Stomach (tissue), 8 donors: ENCODE measurements at regions not wholly inside any gene's neighbourhood (a gene's known extent, or its start where the extent isn't known, plus 50 kb on each side); places are given as distances from the start of the nearest gene placed in this dataset.

ENCODE experiments used
- DNase-seq, 2 donors: peaks; one replicate each; pipeline versions ENCODE4 v3.0.0 to v3.0.0-alpha.2; 2013 to 2019
- H3K27ac ChIP-seq, 5 donors: fragments of 200-600 bp in 4 of 5; sonication (generic) in 4 of 5; one replicate each; pipeline ENCODE4 v1.5.1; 2013 to 2019; ENCODE audit warnings: mild to moderate bottlenecking in 1 of 5, moderate library complexity in 1 of 5
- H3K27me3 ChIP-seq, 3 donors: fragments of 200-600 bp; sonication (generic); one replicate each; pipeline ENCODE4 v1.5.1; 2017 to 2019; ENCODE audit warnings: mixed run types in 1 of 3
- H3K36me3 ChIP-seq, 4 donors: fragments of 200-600 bp; sonication (generic); 1 replicate in 3 of 4; 2 replicates in 1 of 4; pipeline ENCODE4 v1.5.1; 2016 to 2019
- H3K4me1 ChIP-seq, 4 donors: fragments of 200-600 bp; sonication (generic); one replicate each; pipeline ENCODE4 v1.5.1; 2016 to 2019
- H3K4me3 ChIP-seq, 4 donors: fragments of 200-600 bp; sonication (generic) in 3 of 4; one replicate each; pipeline ENCODE4 v1.5.1; 2016 to 2019; ENCODE audit warnings: mild to moderate bottlenecking in 1 of 4
- H3K9me3 ChIP-seq, 4 donors: fragments of 200-600 bp; sonication (generic); one replicate each; pipeline ENCODE4 v1.5.1; 2016 to 2019
- CTCF ChIP-seq, 7 experiments: fragments of 450-650 bp in 4 of 7; fragments of 200-600 bp in 3 of 7; sonication (generic) in 3 of 7; IDR thresholded peaks; one replicate each; pipeline ENCODE4 v1.5.1; 2016 to 2019; ENCODE audit warnings: antibody characterized with exemption in 7 of 7, control low read depth in 2 of 7, mild to moderate bottlenecking in 1 of 7
- EP300 ChIP-seq: sonication (generic); formaldehyde crosslinking; IDR thresholded peaks from one replicate; pipeline ENCODE4 v1.6.1; 2017; ENCODE audit warnings: antibody characterized with exemption
- POLR2A ChIP-seq, 4 donors: fragments of 450-650 bp; IDR thresholded peaks; one replicate each; pipeline ENCODE4 v1.6.1; 2016; ENCODE audit warnings: antibody characterized with exemption in 4 of 4, control low read depth in 2 of 4, mild to moderate bottlenecking in 1 of 4, moderate library complexity in 1 of 4
- POLR2AphosphoS5 ChIP-seq, 3 donors: sonication (generic); formaldehyde crosslinking; IDR thresholded peaks; one replicate each; pipeline ENCODE4 v1.6.1; 2016; ENCODE audit warnings: antibody characterized with exemption in 3 of 3
- WGBS, 5 donors: extraction: QIAGEN DNeasy Blood & Tissue Kit in 3 of 5; methylation state at CpG; one replicate each; pipeline versions ENCODE4 v1.1.5 to v1.1.7; 2013 to 2018; 5-methylcytosine and 5-hydroxymethylcytosine counted together
- intact Hi-C: fragments of 100-400 bp; cut with DNase I; formaldehyde crosslinking; loops from one replicate; pipeline ENCODE4 v1.15.1; 2023; ENCODE audit warnings: low total_unique reads
- donor health status: healthy with polysubstance abuse.
- donor health status: Bipolar disorder and iron deficiency.
- donor health status: healthy.

GRCh38 chr5:82493221-82493620 lies 215.1 kb upstream of the RPS23 start:
- DNase-seq: no peak
- Histone ChIP-seq H3K27ac (no peak overlapping the region), H3K4me3 (no peak overlapping the region), H3K9me3 (peaks cover 0 to 8% (median 0%) of the 10 kb centered on the region in 4 donors), H3K36me3 (no peaks in the 10 kb centered on the region), H3K4me1 (no peaks in the 10 kb centered on the region), H3K27me3 (no peaks in the 10 kb centered on the region)
- intact Hi-C loops: no loop called here
- TF ChIP-seq POLR2AphosphoS5 (IDR thresholded peaks at IDR 0.05) (no peak), POLR2A (IDR thresholded peaks at IDR 0.05) (no peak), CTCF (IDR thresholded peaks at IDR 0.05) (no peak), EP300 (no peak)

- Histone ChIP-seq H3K9me3 (peaks cover 0 to 1% (median 0%) of the 10 kb centered on the region in 4 donors), H3K4me1 (no peaks in the 10 kb centered on the region), H3K27ac (no peak overlapping the region), H3K4me3 (no peak overlapping the region), H3K27me3 (no peaks in the 10 kb centered on the region), H3K36me3 (no peaks in the 10 kb centered on the region)
- TF ChIP-seq POLR2A (IDR thresholded peaks at IDR 0.05) (no peak), EP300 (no peak), POLR2AphosphoS5 (IDR thresholded peaks at IDR 0.05) (no peak), CTCF (IDR thresholded peaks at IDR 0.05) (no peak)
- WGBS, 5 donors: 82 to 93% (median 85%) methylated on average over 1 of the region's 1 CpG
- DNase-seq: no peak
- intact Hi-C loops: no loop called here
Measured at GRCh38 chr5:82491397-82491796, 213.2 kb upstream of the RPS23 start.

- Histone ChIP-seq H3K4me1 (no peaks in the 10 kb centered on the region), H3K36me3 (no peaks in the 10 kb centered on the region), H3K27ac (no peak overlapping the region), H3K27me3 (no peaks in the 10 kb centered on the region), H3K9me3 (no peaks in the 10 kb centered on the region), H3K4me3 (no peak overlapping the region)
- intact Hi-C loops: no loop called here
- no peak for DNase-seq
- TF ChIP-seq EP300: no peak
- TF ChIP-seq CTCF (IDR thresholded peaks at IDR 0.05): no peak
- TF ChIP-seq POLR2A (IDR thresholded peaks at IDR 0.05): no peak
- no peak for TF ChIP-seq POLR2AphosphoS5 (IDR thresholded peaks at IDR 0.05)
- 17 to 51% (median 30%) methylated on average over 1 of the region's 1 CpG for whole genome bisulfite sequencing, 5 donors
Measured at GRCh38 chr5:82489683-82490082, 211.5 kb upstream of the RPS23 start.

- intact Hi-C loops: no loop called here
- Histone ChIP-seq H3K36me3 (no peaks in the 10 kb centered on the region), H3K9me3 (no peaks in the 10 kb centered on the region), H3K4me3 (no peak overlapping the region), H3K27me3 (no peaks in the 10 kb centered on the region), H3K4me1 (no peaks in the 10 kb centered on the region), H3K27ac (no peak overlapping the region)
- WGBS, 5 donors: 82 to 92% (median 89%) methylated on average over 3 of the region's 3 CpGs
- no peak for TF ChIP-seq CTCF (IDR thresholded peaks at IDR 0.05)
- no peak for TF ChIP-seq EP300
- no peak for TF ChIP-seq POLR2A (IDR thresholded peaks at IDR 0.05)
- TF ChIP-seq POLR2AphosphoS5 (IDR thresholded peaks at IDR 0.05): no peak
- DNase-seq: no peak
Measured at GRCh38 chr5:82487131-82487530, 209.0 kb upstream of the RPS23 start.

GRCh38 chr5:82480331-82480730 lies 202.2 kb upstream of the RPS23 start:
- Histone ChIP-seq H3K4me3 (no peak overlapping the region), H3K9me3 (no peaks in the 10 kb centered on the region), H3K27ac (no peak overlapping the region), H3K4me1 (no peaks in the 10 kb centered on the region), H3K27me3 (no peaks in the 10 kb centered on the region), H3K36me3 (no peaks in the 10 kb centered on the region)
- TF ChIP-seq CTCF (IDR thresholded peaks at IDR 0.05) (no peak), POLR2A (IDR thresholded peaks at IDR 0.05) (no peak), EP300 (no peak), POLR2AphosphoS5 (IDR thresholded peaks at IDR 0.05) (no peak)
- 72 to 86% (median 78%) methylated on average over 4 of the region's 4 CpGs for WGBS, 5 donors
- DNase-seq: no peak
- intact Hi-C loops: no loop called here
